HG03066 (cell line): ENCODE measurements at regions not wholly inside any gene's neighbourhood (a gene's known extent, or its start where the extent isn't known, plus 50 kb on each side); places are given as distances from the start of the nearest gene placed in this dataset.
"Not testable (repeated sequence)": the region's sequence is repeated elsewhere in the genome, so short reads cannot be mapped to it uniquely, and the experiment has no call there.

Source experiments
- ATAC-seq: cut with Tn5 transposase; IDR thresholded peaks from one replicate; pipeline ENCODE4 v1.9.1; 2021; ENCODE audit warnings: low read depth; ENCODE audit not compliant: unreplicated experiment

DNA sequence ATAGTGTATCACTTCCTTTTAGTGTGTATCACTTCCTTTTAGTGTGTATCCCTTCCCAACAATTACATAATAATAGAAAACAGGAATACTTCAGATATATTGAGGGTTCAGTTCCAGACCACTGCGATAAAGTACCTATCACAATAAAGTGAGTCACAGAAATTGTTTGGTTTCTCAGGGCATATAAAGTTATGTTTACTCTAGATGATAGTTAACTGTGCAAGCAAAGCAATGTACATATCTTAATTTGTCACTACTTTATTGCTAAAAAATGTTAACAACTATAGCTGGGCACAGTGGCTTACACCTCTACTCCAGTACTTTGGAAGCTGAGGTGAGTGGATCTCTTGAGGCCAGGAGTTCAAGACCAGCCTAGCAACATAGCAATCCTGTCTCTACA lies 938.4 kb downstream of the CCSER2 start:
- ATAC-seq: no peak

DNA sequence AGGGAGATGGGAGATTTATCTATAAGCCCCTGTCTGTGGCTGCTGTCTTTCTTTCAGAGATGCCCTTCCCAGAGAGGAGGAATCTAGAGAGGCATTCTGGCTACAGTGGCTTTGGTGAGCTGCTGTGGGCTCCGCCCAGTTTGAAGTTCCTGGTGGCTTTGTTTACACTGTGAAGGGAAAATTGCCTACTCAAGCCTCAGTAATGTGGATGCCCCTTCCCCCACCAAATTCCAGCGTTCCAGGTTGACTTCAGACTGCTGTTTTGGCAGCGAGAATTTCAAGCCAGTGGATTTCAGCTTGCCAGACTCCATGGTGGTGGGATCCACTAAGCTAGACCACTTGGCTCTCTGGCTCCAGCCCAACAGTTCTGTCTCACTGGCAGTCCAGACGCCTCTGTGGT lies 951.6 kb downstream of the CCSER2 start:
- ATAC-seq: no peak

DNA sequence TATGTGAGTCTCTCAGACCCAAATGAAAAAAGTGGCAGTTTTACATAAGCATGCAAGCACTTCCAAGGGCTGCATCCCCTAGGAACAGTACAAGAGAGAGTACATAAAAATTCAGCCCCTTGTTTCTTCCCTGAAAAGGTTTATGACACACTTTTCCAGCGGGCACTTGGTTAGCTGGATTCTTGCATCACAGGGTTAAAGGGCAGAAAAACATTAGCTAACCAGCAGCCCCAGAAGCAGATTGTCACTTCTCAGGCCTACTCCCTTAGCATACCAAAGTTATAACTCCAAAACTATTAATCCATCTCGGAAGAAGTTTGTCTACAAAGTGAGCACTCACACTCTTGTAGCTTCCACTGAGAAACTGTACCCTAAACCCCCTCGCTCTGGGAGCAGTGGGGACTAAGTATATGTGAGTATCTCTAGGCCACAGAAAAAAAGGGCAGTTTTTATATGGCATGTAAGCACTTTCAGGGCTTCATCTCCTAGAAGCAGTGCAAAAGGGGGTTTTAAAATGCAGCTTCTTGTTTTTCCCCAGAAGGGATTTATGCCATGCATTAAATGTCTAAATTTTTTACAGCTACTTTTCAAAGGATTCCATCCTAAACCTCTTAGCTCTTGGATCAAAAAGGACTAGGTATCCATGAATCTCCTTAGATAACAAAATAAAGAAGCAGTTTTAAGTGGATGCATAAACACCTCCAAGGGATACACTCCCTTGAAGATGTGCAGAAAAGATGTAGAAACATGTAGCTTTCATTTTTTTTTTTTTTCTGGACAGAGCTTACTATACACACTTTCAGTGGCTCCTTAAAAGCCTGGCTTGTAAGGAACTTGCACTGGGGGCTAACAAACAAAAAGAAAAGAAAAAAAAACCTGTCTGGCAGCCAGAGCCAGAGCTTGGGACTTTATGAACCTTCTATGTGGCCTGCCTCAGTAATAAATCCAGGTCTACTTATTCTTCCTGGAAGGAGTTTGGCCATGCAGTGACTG lies 956.7 kb downstream of the CCSER2 start:
- no peak for ATAC-seq

DNA sequence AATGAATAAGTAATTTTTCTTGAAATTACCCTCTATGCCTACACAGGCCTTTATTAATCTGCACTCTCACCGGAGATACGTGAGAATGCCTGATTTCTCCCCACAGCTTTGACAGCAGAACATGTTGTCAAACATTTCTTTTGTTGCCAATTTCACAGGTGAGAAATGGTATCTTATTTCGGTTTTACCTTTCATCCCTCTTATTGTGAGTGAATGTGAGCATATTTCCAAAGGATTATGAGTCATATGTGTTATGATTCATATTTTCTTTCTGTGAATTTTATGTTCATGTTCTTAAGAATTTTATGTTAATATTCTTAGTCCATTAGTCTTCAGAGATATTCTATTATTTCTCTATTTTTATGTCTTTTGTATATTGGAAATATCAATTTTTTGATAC lies 965.1 kb downstream of the CCSER2 start:
- ATAC-seq: no peak

DNA sequence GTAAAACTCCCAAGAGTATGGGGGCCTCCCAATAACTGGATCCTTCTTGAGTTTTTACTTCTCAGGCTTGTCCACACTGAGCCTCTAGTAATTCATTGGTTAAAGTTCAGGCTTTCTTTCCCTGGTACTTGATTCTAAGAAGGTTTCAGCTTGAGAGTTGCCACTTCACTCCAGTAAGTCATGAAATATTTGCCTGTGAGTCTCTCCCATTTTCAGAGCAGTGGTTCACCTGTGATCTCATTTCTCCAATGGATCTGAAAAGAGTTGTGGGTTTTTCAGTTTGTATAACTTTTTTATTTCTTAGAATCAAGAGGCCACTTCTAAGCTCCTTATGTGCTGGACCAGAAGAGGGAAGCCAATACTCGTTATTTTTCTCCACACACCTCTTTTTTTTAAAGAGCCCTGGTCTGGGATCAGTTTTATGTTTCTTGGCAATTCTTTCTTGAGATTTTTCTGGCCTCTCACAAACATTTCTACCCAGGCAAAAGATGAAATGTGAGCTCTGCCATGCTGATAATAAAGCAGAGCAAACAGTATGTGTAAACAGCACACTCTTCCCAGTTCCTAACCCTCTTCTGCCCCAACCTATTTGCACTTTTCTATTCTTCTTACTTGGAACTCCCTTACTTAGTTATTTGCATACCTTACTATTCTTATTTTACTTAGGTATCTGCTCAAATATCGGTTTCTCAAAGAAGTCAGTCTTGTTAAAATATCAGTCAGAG lies 983.4 kb downstream of the CCSER2 start:
- ATAC-seq: no peak

DNA sequence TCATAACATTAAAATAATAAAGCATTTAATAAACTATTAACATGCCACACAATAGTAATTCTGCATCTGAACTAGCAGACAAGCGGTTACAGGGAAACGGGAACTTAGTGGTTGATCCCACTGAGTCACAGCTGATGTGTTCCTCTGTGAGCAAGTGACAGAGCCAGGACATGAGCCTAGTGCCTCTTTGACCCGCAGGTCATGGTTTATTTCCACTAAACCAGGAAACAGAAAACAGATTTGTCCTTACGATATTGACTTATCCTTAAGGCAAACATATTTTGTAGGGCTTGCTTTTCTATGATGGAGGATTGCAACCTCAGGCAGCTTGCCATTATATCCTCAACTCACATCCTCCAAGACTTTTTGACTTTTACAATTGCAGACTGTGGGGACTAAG lies 987.3 kb downstream of the CCSER2 start:
- no peak for ATAC-seq

DNA sequence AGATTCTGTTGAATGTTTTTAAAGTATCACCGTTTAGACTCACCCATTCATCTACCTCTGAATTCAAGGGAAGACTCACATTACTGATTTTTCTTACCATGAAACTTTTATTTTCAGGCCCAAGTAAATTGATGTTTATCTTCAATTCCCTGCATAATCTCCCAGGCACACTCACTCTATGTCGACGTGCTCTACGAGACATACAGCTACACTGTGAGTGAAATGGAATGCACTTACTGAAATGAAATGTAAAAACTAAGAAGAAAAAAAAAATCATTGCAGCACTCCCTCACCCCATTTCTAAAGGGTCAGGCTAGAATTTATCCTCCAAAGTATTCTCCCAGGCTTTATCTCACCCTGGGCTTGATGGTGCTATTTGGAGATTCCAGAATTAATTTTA lies 987.9 kb downstream of the CCSER2 start:
- no peak for ATAC-seq

DNA sequence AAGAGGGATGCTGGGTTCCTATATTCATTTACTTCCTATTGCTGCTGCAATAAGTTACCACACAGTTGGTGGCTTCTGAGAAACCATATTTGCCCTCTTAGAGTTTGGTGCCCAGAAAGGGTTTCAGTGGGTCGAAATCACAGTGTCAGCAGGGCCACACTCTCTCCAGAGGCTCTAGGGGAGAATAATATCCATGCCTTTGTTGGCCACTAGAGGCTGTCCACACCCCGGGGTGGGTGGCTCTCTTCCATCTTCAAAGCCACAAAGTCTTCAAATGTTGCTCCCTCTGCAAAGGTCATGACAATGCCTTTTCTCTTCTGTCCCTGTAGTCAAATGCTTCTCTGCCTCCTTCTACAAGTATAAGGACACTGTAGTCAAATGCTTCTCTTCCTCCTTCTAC lies 989.4 kb downstream of the CCSER2 start:
- ATAC-seq: no peak

DNA sequence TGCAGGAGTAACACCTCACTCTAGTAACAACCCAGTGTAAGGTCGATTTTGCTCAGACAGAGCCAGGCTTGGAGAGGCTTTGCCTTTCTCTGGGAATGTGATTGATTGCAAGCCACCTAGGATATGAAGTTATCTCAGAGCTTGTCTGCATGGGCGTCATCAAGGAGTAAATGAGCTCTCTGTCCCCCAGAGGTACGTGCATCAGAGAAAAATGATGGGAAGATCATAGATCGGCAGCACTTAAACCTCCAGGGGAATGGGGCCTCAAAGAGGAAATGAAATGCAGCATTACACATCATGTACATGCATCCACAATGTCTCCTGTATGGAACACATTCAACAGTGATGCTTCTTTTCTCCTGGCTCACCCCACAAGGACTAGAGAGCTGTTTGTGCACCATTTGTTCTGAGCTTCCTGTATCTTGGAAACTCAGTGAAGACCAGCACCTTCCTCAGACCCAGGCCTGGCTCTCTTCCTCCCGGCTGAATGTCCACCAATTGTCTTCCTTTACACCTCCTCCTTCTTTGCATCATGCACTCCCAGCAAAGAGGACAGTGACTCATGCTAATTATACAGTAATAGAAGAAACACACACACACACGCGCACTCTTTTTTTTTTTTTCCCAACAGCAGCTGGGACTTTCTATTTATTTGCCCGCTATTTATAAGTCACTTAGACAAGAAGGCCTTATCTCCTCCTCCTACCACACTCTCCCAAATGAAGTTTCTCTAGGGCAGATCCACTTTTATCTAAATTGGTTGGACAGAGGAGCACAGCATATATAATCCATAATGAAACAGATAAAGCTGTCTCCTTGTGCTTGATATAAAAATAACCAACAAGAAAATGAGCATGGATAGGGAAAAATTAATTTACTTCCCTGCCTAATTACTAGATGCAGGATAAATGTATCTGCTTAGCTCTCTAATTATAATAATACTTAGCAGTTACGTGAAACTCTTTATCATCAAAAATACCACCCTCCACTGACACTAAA lies 990.7 kb downstream of the CCSER2 start:
- no peak for ATAC-seq

DNA sequence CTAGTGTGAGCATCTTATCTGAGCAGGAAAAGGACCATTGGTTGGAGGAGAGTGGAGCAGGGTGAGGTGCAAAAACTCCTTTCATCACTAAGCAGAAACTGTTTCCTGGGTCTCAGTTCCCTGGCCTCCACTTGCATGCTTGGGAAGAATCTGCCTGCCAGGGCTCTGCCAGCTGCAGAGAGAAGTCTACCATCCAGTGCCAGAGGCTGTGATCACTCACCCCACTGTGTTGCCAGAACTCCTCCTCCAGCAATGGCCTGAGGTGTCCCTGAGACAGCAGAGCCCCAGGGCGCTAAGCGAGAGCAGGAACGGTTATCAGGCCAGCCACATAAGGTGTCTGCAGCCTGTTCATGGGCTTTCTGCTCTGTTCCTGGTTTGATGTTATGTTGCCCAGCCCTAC lies 991.4 kb downstream of the CCSER2 start:
- ATAC-seq: no peak

DNA sequence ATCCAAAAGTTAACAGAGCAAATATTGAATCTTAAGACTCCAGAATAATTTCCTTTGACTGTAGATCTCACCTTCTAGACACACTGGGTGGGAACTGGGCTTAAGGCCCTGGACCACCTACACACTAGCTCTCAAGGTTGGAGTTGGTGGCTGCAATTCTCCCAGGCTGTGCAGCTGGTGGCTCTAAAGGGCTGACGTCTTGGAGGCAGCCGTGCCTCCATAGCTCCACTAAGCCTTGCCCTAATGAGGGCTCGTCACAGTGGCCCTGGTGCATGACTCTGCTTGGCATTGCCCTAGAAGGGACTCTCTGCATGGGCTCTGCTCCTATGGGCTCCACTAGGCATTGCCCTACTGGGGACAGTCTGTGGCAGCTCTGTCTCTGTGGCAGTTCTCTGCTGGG lies 1005.2 kb downstream of the CCSER2 start:
- no peak for ATAC-seq

DNA sequence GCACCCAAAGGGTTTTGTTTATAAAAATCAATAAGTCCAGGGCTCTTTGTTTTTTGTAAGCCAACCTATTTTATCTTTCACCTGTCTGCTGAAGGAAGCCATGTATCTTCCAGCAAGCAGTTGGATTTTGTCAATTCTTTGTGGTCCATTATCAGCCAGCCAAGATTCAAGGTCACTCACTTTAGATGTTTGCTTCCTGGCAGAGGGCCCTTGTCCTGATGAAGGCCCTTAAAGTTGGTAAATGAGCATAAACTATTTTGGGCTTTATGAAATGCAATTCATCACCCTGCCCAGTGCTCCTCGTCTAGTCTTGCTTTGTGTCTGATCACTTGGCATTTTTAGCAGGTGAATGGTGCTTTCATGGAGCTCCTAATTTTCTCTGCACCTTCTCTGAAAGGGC lies 1004.2 kb downstream of the GRID1 start:
- ATAC-seq: no peak

DNA sequence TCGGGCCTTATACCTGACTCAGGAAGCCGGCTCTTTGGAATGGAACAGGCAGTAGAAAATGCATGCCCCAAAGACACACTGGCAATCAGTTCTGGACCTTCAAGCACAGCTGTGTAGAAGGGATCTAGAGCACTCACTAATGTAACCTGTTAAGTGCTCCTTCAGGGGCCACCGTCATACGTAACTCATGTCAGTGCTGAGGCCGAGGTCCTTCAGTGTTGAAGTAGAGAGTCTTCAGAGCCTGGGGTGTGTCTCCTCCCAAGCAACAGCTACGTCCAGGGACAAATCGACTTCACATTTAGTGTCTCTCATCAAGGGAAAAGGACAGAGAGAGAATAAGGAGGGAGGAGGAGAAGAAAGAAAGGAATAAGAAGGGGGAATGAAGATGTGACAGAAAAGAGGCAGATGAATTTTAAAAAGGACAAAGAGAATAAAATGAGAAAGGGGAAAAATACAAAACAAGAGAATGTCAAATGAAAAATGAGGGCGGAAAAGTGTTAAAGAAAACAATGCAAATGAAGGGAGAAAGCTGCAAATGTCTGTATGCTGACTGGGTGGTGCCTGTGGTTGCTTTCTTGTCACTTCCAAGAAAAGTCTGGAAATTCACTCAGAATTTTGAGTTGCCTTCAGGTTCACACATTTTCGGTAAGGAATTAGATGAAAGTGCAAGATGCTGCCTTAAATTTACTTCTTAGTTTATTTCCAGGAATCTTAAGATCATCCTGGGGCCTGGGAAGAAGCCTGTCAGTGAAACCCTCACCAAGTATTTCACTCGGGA lies 989.4 kb downstream of the GRID1 start:
- no peak for ATAC-seq

DNA sequence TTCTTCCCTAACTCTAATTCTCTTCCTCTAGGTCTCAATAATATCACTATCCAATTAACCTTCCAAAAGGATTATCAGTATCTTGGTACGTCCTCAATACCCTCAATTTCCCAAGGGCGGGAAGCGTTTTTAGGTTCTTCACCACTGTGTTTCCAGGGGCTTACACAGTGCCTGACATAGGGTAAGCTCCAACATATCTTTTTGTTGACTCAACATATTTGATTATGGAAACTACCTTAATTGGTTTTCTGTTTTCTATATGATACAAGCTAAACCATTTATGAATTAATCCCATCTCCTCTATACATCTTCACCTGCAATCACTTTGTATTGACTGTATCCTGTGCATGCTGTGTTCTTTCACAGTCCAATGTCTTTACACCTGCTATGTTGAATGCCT lies 987.3 kb downstream of the GRID1 start:
- ATAC-seq: no peak

DNA sequence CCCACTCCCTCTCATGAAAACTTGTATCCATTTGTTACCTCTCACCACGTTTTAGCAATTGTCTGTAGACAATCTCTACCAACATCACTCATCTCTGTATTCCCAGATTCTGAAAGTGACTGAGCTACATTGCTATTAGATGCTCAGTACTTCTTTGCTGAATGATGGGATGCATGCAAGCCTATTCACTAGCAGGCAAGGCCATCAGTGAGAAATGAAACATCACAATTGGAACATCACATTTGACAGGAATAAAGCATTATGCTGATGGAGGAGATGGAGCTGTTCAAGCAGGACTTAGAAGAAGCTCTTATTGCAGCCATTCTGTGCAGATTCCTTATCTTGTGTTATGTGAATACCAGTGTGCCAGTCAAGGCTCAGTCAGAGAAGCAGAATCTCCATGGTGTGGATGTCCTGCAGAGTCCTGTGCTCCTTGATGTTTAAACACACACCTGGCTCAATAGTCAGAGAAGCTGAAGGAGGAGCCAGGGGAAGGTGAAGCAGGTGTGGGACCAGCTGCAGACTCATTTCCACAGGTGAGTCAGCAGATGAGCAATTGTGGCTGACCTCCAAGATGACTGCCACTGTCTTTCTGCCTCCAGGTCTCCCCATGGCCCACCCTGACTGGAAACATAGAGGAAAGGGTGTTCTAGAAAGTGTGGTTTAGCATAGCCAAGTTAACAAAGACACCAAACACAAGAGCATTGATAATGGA lies 965.5 kb downstream of the GRID1 start:
- ATAC-seq: no peak

DNA sequence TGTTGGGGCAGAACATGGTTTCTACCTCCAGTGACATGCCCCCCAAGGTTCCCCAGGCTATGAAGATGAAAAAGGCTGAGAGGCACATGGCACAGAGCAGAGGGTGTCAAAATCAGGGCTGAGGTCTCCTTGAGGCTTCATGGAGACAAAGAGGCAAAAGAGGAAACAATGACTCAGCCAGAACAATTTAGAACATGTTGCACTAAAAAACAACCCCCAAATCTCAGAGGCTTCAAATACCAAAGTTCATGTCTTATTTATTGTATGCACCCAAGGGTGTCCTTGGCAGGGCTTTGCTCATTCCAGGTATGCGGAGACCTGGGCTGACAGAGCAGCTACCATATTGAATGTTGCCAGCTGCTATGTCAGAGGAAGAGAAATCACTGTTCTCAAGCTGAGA lies 964.1 kb downstream of the GRID1 start:
- no peak for ATAC-seq

DNA sequence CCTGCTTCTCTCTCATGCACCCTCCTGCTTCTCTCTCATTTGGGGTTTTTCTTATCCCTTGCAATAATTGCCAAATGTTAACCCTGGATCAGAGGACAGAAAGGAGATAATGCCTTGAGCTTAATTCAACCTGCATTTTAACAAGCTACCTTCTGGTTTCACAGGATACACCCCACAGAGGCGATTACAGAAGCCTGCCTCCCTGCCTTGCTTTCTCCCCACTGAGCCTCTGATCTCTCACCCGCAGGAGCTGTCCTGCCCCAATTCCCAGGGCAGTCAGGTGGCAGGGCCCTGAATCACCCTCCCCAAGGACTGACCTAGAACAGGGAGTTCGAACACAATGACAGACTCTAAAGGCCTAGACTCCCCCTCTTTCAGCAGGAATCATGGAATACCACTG lies 959.5 kb downstream of the GRID1 start:
- no peak for ATAC-seq

DNA sequence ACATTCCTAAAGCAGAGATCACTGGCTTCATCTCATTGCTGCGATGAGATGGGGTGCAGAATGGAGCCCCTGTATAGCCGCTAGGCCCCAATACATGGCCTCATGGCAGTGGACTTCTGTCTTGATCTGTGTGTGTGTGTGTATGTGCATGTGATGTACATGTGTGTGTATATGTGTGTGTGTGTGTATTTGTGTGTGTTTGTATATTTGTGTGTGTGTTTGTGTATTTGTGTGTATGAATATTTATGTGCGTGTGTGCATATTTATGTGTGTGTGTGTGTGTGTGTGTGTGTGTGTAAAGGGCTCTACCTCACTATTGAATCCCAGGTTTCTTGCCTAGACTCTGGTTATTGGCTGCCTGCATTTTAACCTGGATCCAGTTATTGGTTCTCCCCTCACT lies 958.2 kb downstream of the GRID1 start:
- no peak for ATAC-seq

DNA sequence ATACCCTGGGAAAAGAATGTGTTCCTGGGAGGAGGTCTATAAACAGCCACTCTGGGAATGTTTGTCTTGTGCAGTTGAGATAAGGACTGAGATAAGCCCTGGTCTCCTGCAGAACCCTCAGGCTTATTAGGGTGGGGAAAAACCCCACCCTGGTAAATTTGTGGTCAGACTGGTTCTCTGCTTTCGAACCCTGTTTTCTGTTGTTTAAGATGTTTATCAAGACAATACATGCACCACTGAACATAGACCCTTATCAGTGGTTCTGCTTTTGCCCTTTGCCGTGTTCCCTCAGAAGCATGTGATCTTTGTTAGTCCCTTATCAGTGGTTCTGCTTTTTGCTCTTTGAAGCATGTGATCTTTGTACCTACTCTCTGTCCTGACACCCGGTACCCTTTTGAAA lies 956.0 kb downstream of the GRID1 start:
- ATAC-seq: not testable (repeated sequence)
